GM21381 (cell line): ENCODE measurements at regions not wholly inside any gene's neighbourhood (a gene's known extent, or its start where the extent isn't known, plus 50 kb on each side); places are given as distances from the start of the nearest gene placed in this dataset.
"Not testable (repeated sequence)": the region's sequence is repeated elsewhere in the genome, so short reads cannot be mapped to it uniquely, and the experiment has no call there.

Experiments used
- ATAC-seq: cut with Tn5 transposase; IDR thresholded peaks from one replicate; pipeline ENCODE4 v1.9.1; 2021; ENCODE audit warnings: mild to moderate bottlenecking, moderate library complexity; ENCODE audit not compliant: unreplicated experiment

DNA sequence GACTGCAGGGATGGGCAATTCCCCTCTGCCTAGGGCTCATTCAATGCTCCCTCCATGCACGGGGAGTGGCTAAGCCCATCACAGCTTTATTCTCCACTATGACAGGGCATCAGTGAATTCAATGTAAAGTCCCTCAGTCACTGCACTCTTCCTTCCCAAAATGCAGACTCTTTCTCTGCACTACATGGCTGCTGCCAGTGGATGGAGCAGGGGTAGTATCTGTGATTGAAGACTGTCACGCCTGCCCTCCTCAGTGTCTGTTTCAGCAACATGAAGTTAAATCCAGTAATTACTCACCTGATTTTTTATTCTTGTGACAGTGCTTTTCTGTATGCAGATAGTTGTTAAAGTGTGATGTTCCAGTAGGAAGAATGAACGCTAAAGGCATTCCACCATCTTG, 1323.2 kb downstream of the AMY1C start:
- no peak for ATAC-seq

DNA sequence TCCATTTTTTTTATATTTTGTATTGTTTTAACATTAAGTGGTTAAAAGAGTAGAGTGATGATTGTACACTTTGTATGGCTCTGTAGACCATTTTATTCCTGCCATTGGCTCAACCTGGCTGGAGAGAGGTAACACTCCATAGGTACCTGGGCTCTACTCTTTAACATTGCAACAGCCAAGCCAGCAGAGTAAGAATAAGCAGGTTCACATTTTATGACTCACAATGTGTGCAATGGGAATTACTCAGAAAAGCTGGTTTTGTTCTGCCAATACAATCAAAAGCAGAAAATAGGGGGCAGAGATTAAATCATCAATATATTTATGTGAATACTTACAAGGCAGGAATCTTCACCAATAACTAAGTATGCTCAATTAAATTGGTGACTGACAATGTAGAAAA, 1324.0 kb downstream of the AMY1C start:
- no peak for ATAC-seq

DNA sequence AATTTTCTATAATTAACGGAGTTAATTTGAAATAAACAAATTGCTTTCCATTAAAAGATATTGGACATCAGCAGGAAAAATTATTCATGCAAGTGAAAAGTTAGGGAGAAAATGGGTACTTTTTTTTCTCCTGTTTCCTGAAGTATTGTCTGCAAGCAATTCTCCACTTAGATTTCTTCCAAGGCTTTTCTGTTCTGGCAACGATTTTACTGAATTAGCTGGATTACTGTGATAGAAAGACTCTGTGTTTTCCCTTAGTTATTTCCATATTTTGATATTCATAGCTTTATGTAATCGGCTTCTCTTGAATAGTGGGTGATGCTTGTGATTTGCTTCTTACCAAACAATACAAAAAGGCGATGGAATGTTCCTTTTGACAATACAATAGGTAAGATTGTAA, 1333.9 kb downstream of the AMY1C start:
- ATAC-seq: no peak

DNA sequence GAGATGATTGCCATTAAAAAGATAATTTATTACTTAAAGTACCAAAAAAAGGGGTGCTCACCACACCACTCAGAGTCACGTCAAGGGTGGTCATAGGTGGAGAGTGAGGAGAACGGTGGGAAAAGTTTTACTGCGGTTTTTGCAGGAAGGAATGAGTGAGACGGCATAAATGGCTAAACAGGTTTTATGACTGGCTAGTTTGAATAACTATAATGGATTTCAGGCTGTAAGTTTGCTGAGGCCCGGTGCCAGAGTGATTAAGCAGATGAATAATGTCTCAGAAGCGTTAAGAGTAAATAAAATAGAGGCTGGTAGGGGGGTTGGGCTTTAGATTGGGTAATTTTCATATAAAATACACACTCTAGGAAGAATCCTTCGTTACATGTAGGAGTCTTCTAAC, 1337.8 kb downstream of the AMY1C start:
- no peak for ATAC-seq

DNA sequence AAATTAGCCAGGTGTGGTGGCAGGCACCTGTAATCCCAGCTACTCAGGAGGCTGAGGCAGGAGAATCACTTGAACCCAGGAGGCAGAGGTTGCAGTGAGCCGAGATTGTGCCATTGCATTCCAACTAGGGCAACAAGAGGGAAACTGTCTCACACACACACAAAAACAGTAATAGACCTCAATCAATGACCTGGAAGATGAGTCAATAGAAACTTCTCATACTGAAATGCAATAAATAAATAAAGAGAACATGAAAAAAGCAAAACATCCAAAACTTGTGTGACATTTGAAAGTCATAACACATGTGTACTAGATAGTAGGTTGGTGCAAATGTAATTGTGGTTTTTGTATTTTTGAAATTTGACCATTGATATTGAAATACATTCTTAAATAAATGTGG, 1338.5 kb downstream of the AMY1C start:
- ATAC-seq: no peak

DNA sequence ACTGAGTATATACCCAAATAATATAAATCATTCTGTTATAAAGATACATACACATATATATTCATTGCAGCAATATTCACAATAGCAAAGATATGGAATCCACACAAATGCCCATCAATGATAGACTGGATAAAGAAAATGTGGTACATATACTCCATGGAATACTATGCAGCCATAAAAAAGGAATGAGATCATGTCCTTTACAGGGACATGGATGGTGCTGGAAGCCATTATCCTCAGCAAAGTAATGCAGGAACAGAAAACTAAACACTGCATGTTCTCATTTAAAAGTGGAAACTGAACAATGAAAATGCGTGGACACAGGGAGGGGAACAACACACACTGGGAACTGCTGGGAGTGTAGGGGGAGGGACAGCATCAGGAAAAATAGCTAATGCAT, 1344.2 kb downstream of the AMY1C start:
- ATAC-seq: not testable (repeated sequence)

DNA sequence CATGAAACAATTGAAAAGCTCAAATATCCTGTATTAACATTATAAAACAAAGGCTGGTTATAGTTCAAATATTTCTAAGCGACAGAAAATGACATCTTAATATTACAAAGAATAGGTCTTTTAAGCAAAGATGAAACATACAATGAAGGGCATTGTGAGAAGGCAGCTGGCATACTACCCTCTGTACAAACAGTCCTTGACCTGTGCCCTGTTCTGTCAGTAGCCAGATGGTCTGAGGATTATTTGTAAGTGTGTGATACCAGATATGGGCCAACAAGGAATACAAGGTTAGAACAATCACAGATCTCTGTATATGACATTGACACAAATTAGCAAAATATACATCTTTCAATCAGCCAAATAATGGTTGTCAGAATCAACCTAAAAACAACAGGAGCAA, 1350.4 kb downstream of the AMY1C start:
- ATAC-seq: no peak

DNA sequence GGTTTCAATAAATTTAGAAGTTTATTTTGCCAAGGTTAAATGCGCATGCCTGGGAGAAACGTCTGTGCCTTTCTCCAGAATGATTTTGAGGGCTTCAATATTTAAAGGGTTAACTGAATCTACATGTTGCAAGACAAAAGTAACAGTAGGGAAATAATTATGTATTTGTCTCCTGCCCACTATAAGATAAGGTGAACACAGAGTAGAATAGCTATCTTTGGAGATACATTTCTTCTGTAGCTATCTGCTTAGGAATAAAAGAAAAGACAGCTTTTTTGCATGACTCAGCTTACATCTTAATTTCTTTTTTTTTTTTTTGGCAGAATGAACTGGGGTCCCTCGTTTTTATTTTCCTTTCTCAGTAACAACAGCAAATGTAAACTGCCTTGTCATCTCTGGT, 1351.6 kb downstream of the AMY1C start:
- no peak for ATAC-seq

DNA sequence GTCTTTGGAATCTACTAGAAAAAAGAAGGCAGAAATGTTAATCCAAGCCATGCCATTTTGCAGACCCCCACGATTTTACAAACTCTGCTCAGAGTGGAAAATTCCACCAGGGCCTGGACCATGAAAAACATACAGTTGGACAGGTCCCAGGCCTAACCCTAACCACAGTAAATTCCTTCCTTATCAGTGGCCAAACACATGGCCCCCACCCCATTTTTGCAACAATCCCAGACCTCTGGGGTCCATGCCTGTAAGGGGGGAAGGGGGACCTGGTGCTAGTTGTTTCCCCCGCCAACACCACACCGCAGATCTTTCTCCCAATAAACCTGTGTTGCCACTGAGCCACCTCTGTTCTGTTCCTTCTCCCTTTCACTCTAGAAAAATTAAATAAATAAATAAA, 1352.7 kb downstream of the AMY1C start:
- ATAC-seq: no peak

DNA sequence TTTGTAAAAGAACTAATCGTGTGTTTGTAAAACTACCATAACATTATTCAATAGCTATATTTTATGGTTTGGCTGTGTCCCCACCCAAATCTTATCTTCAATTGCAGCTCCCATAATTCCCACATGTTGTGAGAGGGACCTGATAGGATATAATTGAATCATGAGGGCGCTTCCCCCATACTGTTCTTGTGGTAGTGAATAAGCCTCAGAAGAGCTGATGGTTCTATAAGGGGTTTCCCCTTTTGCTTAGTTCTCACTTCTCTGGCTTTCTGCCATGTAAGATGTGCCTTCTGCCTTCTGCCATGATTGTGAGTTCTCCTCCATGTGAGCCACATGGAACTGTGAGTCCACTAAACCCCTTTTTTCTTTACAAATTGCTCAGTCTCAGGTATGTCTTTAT, 1372.3 kb downstream of the AMY1C start:
- ATAC-seq: no peak

DNA sequence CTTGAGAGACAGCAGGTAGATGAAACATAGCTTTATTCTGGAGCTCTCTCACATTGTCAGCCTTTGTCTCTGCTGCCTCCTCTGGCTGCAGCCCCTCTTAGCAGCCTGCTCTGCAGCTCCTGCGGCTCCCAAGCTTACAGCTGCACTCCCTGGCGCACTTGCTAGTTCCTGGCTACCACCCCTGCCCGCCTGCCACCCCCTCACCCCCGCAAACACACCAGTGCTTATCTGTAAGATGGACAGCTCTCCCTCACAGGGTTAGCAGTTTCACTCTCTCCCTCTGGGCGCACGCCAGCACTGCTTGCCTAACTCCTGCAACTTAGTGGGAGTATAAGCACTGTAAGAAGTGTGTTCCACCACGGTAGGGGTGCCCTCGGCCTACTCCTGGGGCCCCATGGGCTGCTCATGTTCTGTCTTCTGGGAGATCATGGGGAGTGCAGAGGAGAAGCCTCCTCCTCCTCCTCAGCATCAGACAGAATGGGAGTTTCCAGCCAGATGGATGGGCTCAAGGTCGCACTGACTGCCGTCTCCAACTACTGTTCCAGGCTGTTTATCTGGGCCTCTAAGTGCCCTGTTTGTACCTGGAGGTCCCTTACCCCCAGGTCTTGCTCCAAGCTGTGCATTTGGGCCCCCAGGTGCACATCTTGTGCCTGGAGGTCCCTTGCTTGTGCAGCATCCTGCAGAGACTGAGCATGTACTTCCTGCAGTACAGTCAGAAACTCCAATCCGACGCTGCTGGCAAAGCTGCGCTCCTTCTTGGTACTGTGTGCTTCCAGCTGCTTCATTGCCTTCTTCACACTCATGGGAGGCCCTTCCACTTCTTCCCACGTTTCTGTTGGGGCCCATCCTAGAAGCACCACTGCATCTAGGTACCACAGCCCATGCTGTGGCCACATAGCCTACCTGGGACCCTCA, 1388.1 kb downstream of the AMY1C start:
- ATAC-seq: no peak

DNA sequence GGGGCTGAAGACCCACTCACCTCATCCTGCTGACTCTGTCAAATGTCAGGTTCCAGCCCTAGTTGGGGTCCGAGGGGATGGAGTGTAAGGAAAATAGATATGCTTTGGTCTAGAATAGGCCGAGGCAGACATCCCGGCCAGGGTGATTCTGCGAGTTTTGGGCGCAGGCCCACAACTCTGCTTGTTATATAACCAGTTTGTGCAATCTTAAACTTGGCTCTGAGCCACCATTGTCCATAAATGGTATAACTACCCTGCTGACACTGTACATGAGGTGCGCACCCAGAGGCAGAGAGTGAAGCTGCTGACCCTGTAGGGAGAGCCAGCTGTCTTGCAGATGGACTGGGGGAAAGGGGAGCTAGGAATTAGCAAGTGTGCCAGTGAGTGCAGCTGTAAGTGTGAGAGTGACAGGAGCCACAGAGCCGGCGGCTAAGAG, 1388.8 kb downstream of the AMY1C start:
- no peak for ATAC-seq

DNA sequence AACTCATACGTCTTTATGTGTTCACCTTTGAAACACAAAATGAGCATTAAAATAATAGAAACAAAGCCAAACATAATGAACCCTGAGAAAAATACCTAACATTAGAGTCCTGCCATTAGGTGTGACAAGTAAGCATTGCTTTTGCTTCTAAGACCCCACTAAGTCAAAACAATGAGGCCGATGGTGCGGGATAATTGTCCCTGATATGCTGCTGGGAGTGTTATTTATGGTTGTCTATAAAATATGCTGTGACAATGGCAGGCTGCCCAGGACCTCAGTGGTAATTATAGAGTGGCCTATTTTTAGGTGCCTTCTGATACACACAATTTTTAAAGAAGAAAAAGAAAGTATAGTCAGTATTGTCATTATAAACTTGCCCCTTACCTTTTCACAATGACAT, 1423.1 kb downstream of the AMY1C start:
- no peak for ATAC-seq

DNA sequence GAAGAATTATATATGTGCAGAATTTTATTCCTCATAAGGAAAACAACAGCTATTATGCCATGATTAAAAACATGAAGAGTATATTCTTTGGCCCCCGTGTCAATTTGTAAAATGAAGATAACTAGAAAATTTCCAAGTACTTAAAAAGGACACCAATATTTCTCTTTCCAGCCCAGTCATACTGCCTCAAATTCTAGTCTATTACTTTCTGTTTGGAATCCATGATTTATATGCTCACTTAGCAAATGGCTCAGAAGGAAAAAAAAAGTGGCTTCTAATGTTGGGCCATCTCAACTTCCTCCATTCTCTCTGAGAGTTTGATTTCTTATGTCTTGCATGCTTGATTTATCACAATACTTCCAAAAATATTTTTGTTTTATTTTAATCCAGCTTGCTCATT, 1431.1 kb downstream of the AMY1C start:
- no peak for ATAC-seq

DNA sequence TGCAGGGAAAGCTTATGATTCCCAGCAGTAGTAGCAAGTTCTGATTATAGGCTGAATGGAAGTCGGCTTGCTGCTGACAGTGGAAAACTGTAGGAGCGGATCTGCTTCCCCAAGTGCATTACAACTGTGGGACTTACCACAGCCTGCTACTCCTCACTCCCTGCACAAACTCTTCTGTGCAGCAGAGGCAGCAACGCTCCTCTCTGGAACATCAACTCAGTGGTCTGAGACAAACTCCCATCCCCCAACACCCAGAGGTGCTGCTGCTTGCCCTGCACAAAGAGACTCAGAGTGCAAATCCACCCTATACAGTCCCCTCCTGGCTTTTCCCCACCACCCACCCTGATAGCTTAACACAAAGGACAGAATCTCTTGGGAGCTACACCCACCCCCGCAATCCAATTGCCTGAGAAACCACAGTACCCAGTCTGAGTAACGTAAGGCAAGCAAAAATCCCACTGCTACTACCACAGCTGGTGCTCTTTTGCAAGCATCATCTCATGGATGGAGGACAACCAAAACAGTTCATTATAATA, 1455.2 kb downstream of the AMY1C start:
- ATAC-seq: no peak

DNA sequence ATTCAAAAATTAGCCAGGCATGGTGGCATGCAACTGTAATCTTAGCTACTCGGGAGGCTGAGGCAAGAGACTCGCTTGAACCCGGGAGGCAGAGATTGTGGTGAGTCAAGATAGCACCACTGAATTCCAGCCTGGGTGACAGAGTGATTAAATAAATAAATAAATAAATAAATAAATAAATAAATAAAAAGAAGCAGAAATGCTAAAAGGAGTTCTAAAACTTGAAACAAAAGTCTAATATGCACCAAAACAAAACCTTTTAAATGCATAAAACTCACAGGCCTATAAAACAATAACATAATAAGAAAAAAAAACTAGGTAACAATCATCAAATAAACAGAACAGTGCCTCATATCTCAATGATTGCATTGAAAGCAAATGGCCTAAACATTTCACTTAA, 1458.9 kb downstream of the AMY1C start:
- ATAC-seq: no peak

DNA sequence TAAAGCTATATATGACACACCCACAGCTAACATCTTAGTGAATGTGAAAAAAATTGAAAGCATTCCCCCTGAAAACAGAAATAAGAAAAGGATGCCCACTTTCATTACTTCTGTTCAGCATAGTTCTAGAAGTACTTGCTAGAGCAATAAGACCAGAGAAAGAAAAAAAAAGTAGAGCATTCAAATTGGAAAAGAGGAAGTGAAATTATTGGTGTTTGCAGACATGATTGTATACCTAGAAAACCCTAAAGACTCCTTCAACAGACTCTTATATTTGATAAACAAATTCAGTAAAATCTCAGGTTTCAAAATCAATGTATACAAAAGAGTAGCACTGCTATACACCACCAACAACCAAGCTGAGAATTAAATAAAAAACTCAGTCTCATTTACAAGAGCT, 1461.0 kb downstream of the AMY1C start:
- no peak for ATAC-seq

DNA sequence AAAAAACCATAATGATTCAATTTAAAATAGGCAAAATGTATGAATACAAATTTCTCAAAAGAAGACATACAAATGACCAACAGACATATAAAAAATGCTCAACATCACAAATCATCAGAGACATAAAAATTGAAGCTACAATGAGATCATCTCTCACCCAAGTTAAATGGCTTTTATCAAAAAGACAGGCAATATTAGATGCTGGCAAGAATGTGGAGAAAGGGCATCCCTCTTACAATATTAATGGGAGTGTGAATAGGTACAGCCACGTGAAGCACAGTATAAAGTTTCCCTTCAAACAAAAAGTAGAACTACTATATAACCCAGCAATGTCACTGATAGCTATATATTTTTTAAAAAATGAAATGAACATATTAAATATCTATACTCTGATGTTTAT, 1481.7 kb downstream of the AMY1C start:
- no peak for ATAC-seq

DNA sequence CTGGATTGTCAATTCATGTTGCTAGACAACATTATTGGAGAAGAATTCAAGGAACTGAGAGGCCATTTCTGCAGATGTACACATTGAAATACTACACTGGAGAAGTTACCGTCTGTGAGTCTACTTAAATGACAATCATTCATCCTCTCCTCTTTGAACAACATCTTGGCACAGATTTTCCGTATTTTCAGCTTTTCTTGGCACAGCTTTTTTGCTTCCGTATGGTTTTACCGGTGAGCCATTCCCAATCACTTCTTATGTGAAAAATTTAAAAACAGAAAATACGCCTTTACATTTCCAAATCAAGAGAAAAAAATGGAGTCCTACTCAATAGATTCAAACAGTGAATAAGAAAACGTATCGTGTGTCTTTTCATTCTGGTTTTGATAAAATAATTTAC, 1493.7 kb downstream of the AMY1C start:
- ATAC-seq: no peak

DNA sequence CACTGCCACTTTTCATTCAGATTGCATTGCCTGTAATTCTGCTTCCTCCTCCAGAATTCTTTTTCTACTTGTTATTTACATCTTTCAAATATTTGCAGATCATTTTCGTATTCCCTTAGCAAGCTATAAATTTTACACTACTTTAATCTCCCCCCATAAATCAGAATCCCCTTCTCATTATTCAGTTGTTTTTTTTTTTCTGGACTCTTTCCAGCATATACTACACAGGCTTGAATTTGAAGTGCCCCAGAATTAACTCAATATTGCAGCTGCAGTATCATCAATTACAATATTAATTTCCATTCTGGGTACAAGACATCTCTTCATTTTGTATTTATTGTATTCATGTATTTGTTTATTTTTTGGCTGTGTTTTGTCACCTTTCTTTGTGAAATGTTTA, 1494.3 kb downstream of the AMY1C start:
- ATAC-seq: no peak

DNA sequence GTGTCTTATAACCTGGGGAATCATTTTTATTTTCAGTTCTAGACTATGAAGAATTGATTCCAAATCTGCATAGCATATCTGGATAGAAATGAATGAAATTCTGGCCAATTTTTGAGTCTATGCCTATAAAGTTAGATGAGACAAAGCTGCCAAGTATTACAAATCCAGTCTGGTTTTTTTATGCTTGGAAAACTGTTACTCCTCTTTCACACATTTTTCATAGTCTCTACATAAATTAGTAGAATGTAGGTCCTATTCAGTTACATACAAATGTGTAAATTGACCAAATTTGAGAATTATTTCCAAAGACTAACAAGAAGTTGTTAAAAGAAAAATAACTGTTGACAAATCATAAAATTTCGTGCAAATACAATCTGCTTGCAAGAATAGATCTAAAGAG, 1505.2 kb downstream of the AMY1C start:
- no peak for ATAC-seq

DNA sequence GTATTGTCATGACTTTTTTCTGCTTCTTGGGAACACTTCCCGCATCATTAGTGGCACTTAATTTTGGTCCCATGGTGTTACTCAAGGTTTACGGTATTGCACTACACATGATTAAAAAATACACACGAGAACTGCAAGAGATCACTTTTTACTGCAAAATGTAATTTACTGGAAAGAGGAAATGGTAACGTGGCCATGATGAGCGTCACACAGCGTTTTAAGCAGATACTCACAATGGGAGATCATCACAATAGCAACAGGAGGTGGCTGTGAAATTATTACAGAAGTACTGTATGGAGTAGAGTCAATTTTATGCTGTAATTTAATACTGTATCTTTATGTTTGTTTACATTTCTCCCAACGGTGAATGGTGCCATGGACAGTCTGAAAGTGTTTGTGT, 1510.3 kb downstream of the AMY1C start:
- no peak for ATAC-seq

DNA sequence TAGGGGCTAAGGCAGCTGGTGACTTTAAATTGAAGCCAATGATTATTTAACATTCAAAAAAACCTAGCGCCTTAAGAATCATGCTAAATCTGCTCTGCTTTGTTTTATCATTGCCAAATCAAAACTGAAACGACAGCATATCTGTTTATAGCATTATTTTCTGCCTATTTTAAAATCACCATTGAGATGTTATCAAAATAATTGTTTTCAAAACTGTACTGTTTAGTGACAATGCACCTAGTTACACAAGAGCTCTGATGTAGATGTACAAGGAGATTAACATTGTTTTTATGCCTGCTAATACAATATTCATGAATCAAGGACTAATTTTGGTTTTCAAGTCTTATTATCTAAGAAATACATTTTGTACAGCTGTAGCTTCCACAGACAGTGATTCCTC, 1521.3 kb downstream of the AMY1C start:
- no peak for ATAC-seq
